K562 (cell line): ENCODE measurements at regions not wholly inside any gene's neighbourhood (a gene's known extent, or its start where the extent isn't known, plus 50 kb on each side); places are given as distances from the start of the nearest gene placed in this dataset.

Source experiments
- ATAC-seq: fragments of 200-7000 bp; cut with Tn5 transposase; 3 replicates; pipeline ENCODE4 v1.9.1; 2020; ENCODE audit warnings: moderate library complexity
- BruUV-seq: library from RNA; stranded (reverse); fragments of 400-500 nt; replicated peaks from 2 replicates; lab custom pipeline; 2021; lab: Mats Ljungman, UMichigan
- CTCF ChIA-PET: fragments of 300-600 bp; formaldehyde crosslinking; extraction: SDS; loops from one replicate; lab custom pipeline; 2021; ENCODE audit warnings: low intra/inter-chr PET ratio; lab: Yijun Ruan, JAX
- POLR2A ChIA-PET: fragments of 300-600, 350-650 bp; sonication (Branson Sonifier 250); formaldehyde crosslinking; extraction: SDS; loops from one replicate; lab custom pipeline; 2021; ENCODE audit warnings: antibody characterized with exemption, inconsistent platforms; lab: Yijun Ruan, JAX
- DNase-seq, 4 experiments: peaks; one replicate each; pipeline versions ENCODE4 v3.0.0 to v3.0.0-alpha.2; 2011 to 2018; ENCODE audit warnings: low spot score in 3 of 4, mixed read lengths in 3 of 4; ENCODE audit errors: extremely low read depth in 1 of 4
- FAIRE-seq: peaks from 2 replicates; lab custom pipeline; 2011; peaks lifted over from hg19 to GRCh38; lab: Jason Lieb, UNC
- H2AFZ ChIP-seq: 2 replicates; pipeline ENCODE4 v1.6.0; 2011; ENCODE audit warnings: low read depth, low read length, control low read depth, inconsistent platforms
- H3K27ac ChIP-seq: fragments of 200-600 bp; 3 replicates; pipeline ENCODE4 v1.8.0; 2011; ENCODE audit warnings: low read depth, mild to moderate bottlenecking, control low read depth, inconsistent platforms, low read length, moderate library complexity, mixed read lengths; ENCODE audit errors: extremely low read depth
- H3K27me3 ChIP-seq, 2 experiments: fragments of 300-600 bp in 1 of 2; 2 replicates in 1 of 2; 3 replicates in 1 of 2; pipeline versions ENCODE4 v1.6.0 to v1.8.0; 2011; ENCODE audit warnings: inconsistent platforms in 2 of 2, low read length in 2 of 2, mild to moderate bottlenecking in 1 of 2, mixed read lengths in 1 of 2, moderate library complexity in 1 of 2; ENCODE audit not compliant: control insufficient read depth in 2 of 2, insufficient read depth in 2 of 2
- H3K36me3 ChIP-seq: fragments of 300-600 bp; 3 replicates; pipeline ENCODE4 v1.8.0; 2011; ENCODE audit warnings: mild to moderate bottlenecking, low read length, inconsistent platforms; ENCODE audit not compliant: control insufficient read depth, insufficient read depth
- H3K4me1 ChIP-seq, 2 experiments: fragments of 200-600 bp in 1 of 2; replicated peaks in 1 of 2; 2 replicates in 1 of 2; 3 replicates in 1 of 2; pipeline versions ENCODE4 v1.5.1 to v1.8.0; 2011; ENCODE audit warnings: inconsistent platforms in 2 of 2, low read length in 2 of 2, mild to moderate bottlenecking in 1 of 2, mixed read lengths in 1 of 2, moderate library complexity in 1 of 2; ENCODE audit not compliant: control insufficient read depth in 2 of 2, insufficient read depth in 2 of 2
- H3K4me2 ChIP-seq: 2 replicates; pipeline ENCODE4 v1.6.1; 2011; ENCODE audit warnings: low read length, control low read depth, inconsistent platforms, mixed read lengths; ENCODE audit not compliant: insufficient read depth
- H3K4me3 ChIP-seq: fragments of 200-600 bp; sonication (generic), shearing (Covaris generic); 2 replicates; pipeline ENCODE4 v1.5.1; 2016; ENCODE audit warnings: control low read depth, inconsistent platforms
- H3K79me2 ChIP-seq: fragments of 200-600 bp; 3 replicates; pipeline ENCODE4 v1.8.0; 2011; ENCODE audit warnings: low read length, inconsistent platforms; ENCODE audit not compliant: control insufficient read depth, insufficient read depth
- H3K9ac ChIP-seq, 2 experiments: 2 replicates each; pipeline versions ENCODE4 v1.6.0 to v1.6.1; 2011; ENCODE audit warnings: low read depth in 2 of 2, low read length in 2 of 2, control low read depth in 1 of 2, inconsistent platforms in 1 of 2, mild to moderate bottlenecking in 1 of 2, mixed read lengths in 1 of 2; ENCODE audit not compliant: insufficient read depth in 1 of 2
- H3K9me1 ChIP-seq: one replicate; pipeline ENCODE4 v1.6.0; 2011; ENCODE audit warnings: inconsistent platforms, mild to moderate bottlenecking, low read length, moderate library complexity; ENCODE audit not compliant: control insufficient read depth, insufficient read depth
- H3K9me3 ChIP-seq: replicated peaks from 2 replicates; pipeline ENCODE4 v1.5.1; 2011; ENCODE audit warnings: low read depth, low read length, inconsistent platforms; ENCODE audit not compliant: control insufficient read depth, insufficient read depth
- H4K20me1 ChIP-seq: replicated peaks from 2 replicates; pipeline ENCODE4 v1.6.1; 2011; ENCODE audit warnings: low read length, inconsistent platforms, mixed read lengths; ENCODE audit not compliant: control insufficient read depth, insufficient read depth
- CEBPB ChIP-seq: fragments of 450-650 bp; IDR thresholded peaks from 2 replicates; pipeline ENCODE4 v1.6.1; 2016; ENCODE audit warnings: missing genetic modification characterization, missing compliant biosample characterization
- CEBPG ChIP-seq, 3 experiments: fragments of 200-800 bp in 1 of 3; sonication (Bioruptor generic) in 1 of 3; sonication (generic) in 1 of 3; formaldehyde crosslinking in 1 of 3; IDR thresholded peaks in 2 of 3; conservative IDR thresholded peaks in 1 of 3; 2 replicates each; pipeline versions ENCODE4 v1.6.1 to v1.8.0; 2016 to 2022; ENCODE audit warnings: missing compliant biosample characterization in 2 of 3, missing genetic modification characterization in 2 of 3, mild to moderate bottlenecking in 1 of 3, missing genetic modification reagents in 1 of 3
- GTF2F1 ChIP-seq: IDR thresholded peaks from 2 replicates; pipeline ENCODE4 v1.6.1; 2011; ENCODE audit warnings: low read depth, low read length, improper control_type of control experiment
- KDM1A ChIP-seq, 2 experiments: fragments of 450-650 bp; IDR thresholded peaks; 2 replicates each; pipeline ENCODE4 v1.6.1; 2016; ENCODE audit warnings: mild to moderate bottlenecking in 2 of 2
- NONO ChIP-seq, 2 experiments: fragments of 200-400 bp in 1 of 2; fragments of 450-650 bp in 1 of 2; formaldehyde crosslinking in 1 of 2; IDR thresholded peaks; 2 replicates each; pipeline ENCODE4 v1.6.1; 2017; ENCODE audit warnings: low read depth in 2 of 2, mild to moderate bottlenecking in 2 of 2, moderate library complexity in 2 of 2, low read length in 1 of 2
- ZKSCAN3 ChIP-seq: fragments of 250-450 bp; sonication (Bioruptor Pico); IDR thresholded peaks from 2 replicates; pipeline ENCODE4 v1.4.0; 2020
- WGBS: fragments of 100-300 bp; shearing (Covaris generic); methylation state at CpG from one replicate; pipeline ENCODE4 v1.1.6; 2016; ENCODE audit warnings: low coverage, mixed read lengths; ENCODE audit not compliant: insufficient coverage; ENCODE audit errors: missing lambda C conversion rate; 5-methylcytosine and 5-hydroxymethylcytosine counted together
- in situ Hi-C: fragments of 300-500 bp; cut with MboI; formaldehyde crosslinking; loops from 4 replicates; pipeline ENCODE4 v1.15.0; 2018; ENCODE audit warnings: inconsistent platforms, mixed read lengths
- intact Hi-C: fragments of 100-400 bp; cut with micrococcal nuclease; formaldehyde crosslinking; loops from 2 replicates; pipeline ENCODE4 v1.14.2; 2022
- TF ChIP-seq, protein P1 (sequence below), 2 experiments: fragments of 450-650 bp in 1 of 2; sonication (generic) in 1 of 2; formaldehyde crosslinking in 1 of 2; IDR thresholded peaks in 1 of 2; conservative IDR thresholded peaks in 1 of 2; 2 replicates each; pipeline versions ENCODE4 v1.6.1 to v1.8.1; 2016 to 2023; ENCODE audit warnings: mild to moderate bottlenecking in 2 of 2, moderate library complexity in 2 of 2, inconsistent platforms in 1 of 2, missing genetic modification reagents in 1 of 2

DNA sequence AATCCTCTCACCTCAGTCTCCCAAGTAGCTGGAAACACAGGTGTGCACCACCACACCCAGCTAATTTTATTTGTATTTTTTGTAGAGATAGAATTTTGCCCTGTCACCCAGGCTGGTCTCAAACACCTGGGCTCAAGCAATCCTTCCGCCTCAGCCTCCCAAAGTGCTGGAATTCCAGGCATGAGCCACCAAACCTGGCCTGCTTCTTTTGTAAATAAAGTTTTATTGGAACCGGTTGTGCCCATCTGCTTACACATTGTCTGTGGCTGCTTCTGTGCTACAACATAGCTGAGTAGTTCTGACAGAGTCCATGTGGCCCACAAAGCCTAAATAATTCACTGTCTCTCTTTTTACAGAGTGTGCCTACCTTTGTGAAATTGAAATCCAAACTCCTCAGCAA lies 109.7 kb upstream of the NRSN1 start:
- no peak overlapping the region for H3K4me2 ChIP-seq
- no peak overlapping the region for H3K9ac ChIP-seq
- CTCF ChIA-PET: no interaction called here
- TF ChIP-seq ZKSCAN3 (CRISPR knock-in tag) (no peak), GTF2F1 (no peak), KDM1A (IDR thresholded peaks at IDR 0.05) (no peak)
- intact Hi-C loops: no loop called here
- no peaks in the 10 kb centered on the region for H3K36me3 ChIP-seq
- POLR2A ChIA-PET: no interaction called here
- no peak overlapping the region for H3K27ac ChIP-seq
- no TSS peak for BruUV-seq
- H3K4me3 ChIP-seq: no peak overlapping the region
- in situ Hi-C loops: no loop called here
- WGBS: 0% methylated on average over 2 of the region's 2 CpGs
- peaks cover 5% of the 10 kb centered on the region; the same call in 1 of the 2 replicates for H3K9me3 ChIP-seq
- H2AFZ ChIP-seq: no peak overlapping the region
- no peaks in the 10 kb centered on the region for H3K4me1 ChIP-seq
- H3K79me2 ChIP-seq: no peaks in the 10 kb centered on the region
- ATAC-seq (no peak), DNase-seq (no peak), FAIRE-seq (no peak)
- H3K9me1 ChIP-seq: no peaks in the 10 kb centered on the region
- H3K27me3 ChIP-seq: no peaks in the 10 kb centered on the region
- H4K20me1 ChIP-seq: no peaks in the 10 kb centered on the region

GRCh38 chr6:24016857-24017256 lies 109.2 kb upstream of the NRSN1 start:
- Histone ChIP-seq H3K9me3 (peaks cover 4% of the 10 kb centered on the region; the same call in 1 of the 2 replicates), H3K4me1 (no peaks in the 10 kb centered on the region), H3K9ac (no peak overlapping the region), H3K9me1 (no peaks in the 10 kb centered on the region), H3K4me3 (no peak overlapping the region), H3K27me3 (no peaks in the 10 kb centered on the region), H4K20me1 (no peaks in the 10 kb centered on the region), H3K4me2 (no peak overlapping the region), H3K36me3 (no peaks in the 10 kb centered on the region), H3K79me2 (no peaks in the 10 kb centered on the region), H3K27ac (no peak overlapping the region), H2AFZ (no peak overlapping the region)
- no peak for FAIRE-seq
- no peak for ATAC-seq
- no TSS peak for BruUV-seq
- POLR2A ChIA-PET: no interaction called here
- intact Hi-C loops: no loop called here
- no peak for DNase-seq
- in situ Hi-C loops: no loop called here
- 1% methylated on average over 4 of the region's 4 CpGs for WGBS
- CTCF ChIA-PET: no interaction called here
- TF ChIP-seq CEBPB (tag) (peak; percentile 32; the same call in 1 of the 2 replicates), CEBPG (CRISPR knock-in tag; IDR thresholded peaks at IDR 0.05) (no peak), CEBPG (tag; conservative IDR thresholded peaks at IDR 0.05 in 1 of 2, IDR thresholded peaks at IDR 0.05 in 1 of 2) (peak; percentile 26 to 69; a peak in 1 of 4 replicates), NONO (IDR thresholded peaks at IDR 0.05; ENCODE audit: low read depth in 2 of 2, low read length in 1 of 2) (no peak)
- TF ChIP-seq, protein P1, sequence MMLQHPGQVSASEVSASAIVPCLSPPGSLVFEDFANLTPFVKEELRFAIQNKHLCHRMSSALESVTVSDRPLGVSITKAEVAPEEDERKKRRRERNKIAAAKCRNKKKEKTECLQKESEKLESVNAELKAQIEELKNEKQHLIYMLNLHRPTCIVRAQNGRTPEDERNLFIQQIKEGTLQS (IDR thresholded peaks at IDR 0.05): peak; percentile 28; the same call in 1 of the 2 replicates
- TF ChIP-seq, protein P1 (CRISPR knock-in tag; conservative IDR thresholded peaks at IDR 0.05): no peak
